Smooth muscle cell (in vitro differentiated cells): ENCODE measurements at regions not wholly inside any gene's neighbourhood (a gene's known extent, or its start where the extent isn't known, plus 50 kb on each side); places are given as distances from the start of the nearest gene placed in this dataset.

Experiments used
- DNase-seq: peaks from one replicate; lab custom pipeline; 2025; ENCODE audit not compliant: unreplicated experiment; lab: John Stamatoyannopoulos, UW
- H2AFZ ChIP-seq: fragments of 200-600 bp; sonication (generic); 2 replicates; pipeline ENCODE4 v1.6.0; 2016; ENCODE audit warnings: antibody characterized with exemption, low read depth, mild to moderate bottlenecking
- H3F3A ChIP-seq: fragments of 200-600 bp; sonication (generic); 2 replicates; pipeline ENCODE4 v1.6.0; 2017; ENCODE audit warnings: antibody characterized with exemption, low read depth
- H3K27ac ChIP-seq: fragments of 200-600 bp; sonication (generic); 2 replicates; pipeline ENCODE4 v1.5.1; 2016; ENCODE audit warnings: low read depth, mild to moderate bottlenecking
- H3K27me3 ChIP-seq: fragments of 200-600 bp; sonication (generic); 2 replicates; pipeline ENCODE4 v1.6.1; 2016; ENCODE audit warnings: low read depth, mild to moderate bottlenecking
- H3K36me3 ChIP-seq: fragments of 200-600 bp; sonication (generic); 2 replicates; pipeline ENCODE4 v1.5.1; 2016; ENCODE audit warnings: low read depth
- H3K4me1 ChIP-seq: fragments of 200-600 bp; sonication (generic); 2 replicates; pipeline ENCODE4 v1.5.1; 2016; ENCODE audit warnings: low read depth
- H3K4me2 ChIP-seq: fragments of 200-600 bp; sonication (generic); 2 replicates; pipeline ENCODE4 v1.6.0; 2016; ENCODE audit warnings: mild to moderate bottlenecking
- H3K4me3 ChIP-seq: fragments of 200-600 bp; sonication (generic); 2 replicates; pipeline ENCODE4 v1.5.1; 2016; ENCODE audit warnings: mild to moderate bottlenecking
- H3K79me2 ChIP-seq: fragments of 200-600 bp; sonication (generic); 2 replicates; pipeline ENCODE4 v1.6.0; 2016; ENCODE audit warnings: low read depth, mild to moderate bottlenecking
- H3K9ac ChIP-seq: fragments of 200-600 bp; sonication (generic); 2 replicates; pipeline ENCODE4 v1.6.0; 2016; ENCODE audit warnings: low read depth
- H3K9me3 ChIP-seq: fragments of 200-600 bp; sonication (generic); replicated peaks from 2 replicates; pipeline ENCODE4 v1.5.1; 2016; ENCODE audit warnings: low read depth
- H4K20me1 ChIP-seq: fragments of 200-600 bp; sonication (generic); 2 replicates; pipeline ENCODE4 v1.6.0; 2016; ENCODE audit warnings: low read depth
- WGBS: methylation state at CpG from one replicate; pipeline ENCODE4 v1.1.7; 2016; ENCODE audit warnings: low lambda C conversion rate; 5-methylcytosine and 5-hydroxymethylcytosine counted together
- TF ChIP-seq, protein P1 (sequence below): fragments of 200-600 bp; sonication (generic); IDR thresholded peaks from 2 replicates; pipeline ENCODE4 v1.5.1; 2017; ENCODE audit warnings: borderline replicate concordance, mild to moderate bottlenecking, antibody characterized with exemption; ENCODE audit not compliant: insufficient read depth, poor library complexity, severe bottlenecking

DNA sequence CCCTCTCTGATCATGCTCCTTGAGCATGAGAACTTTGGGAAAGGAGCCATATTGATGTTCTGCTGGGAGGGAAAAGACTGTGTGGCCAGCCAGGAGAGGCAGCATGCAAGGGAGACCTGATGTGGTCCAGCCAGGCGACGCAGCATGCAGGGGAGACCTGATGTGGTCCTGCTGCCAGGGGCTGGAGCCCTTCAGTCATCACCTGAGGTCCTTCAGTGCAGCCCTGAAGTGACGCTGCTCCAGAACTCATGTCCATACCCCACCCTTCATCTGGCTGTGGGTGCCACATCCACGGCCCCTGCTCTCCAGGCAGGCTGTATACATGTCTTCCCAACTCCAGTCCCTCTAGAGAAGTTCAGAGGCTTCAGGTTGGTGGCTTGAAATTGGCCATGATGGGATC is 134.4 kb downstream of the ERMARD start:
- Histone ChIP-seq H3K79me2 (no peaks in the 10 kb centered on the region), H3K27me3 (peaks cover 85% of the 10 kb centered on the region), H3K9me3 (no peaks in the 10 kb centered on the region), H2AFZ (no peak overlapping the region), H4K20me1 (no peaks in the 10 kb centered on the region), H3K4me2 (no peak overlapping the region), H3K4me3 (no peak overlapping the region), H3K27ac (no peak overlapping the region), H3K9ac (no peak overlapping the region), H3F3A (no peaks in the 10 kb centered on the region), H3K36me3 (no peaks in the 10 kb centered on the region), H3K4me1 (no peaks in the 10 kb centered on the region)
- TF ChIP-seq, protein P1, sequence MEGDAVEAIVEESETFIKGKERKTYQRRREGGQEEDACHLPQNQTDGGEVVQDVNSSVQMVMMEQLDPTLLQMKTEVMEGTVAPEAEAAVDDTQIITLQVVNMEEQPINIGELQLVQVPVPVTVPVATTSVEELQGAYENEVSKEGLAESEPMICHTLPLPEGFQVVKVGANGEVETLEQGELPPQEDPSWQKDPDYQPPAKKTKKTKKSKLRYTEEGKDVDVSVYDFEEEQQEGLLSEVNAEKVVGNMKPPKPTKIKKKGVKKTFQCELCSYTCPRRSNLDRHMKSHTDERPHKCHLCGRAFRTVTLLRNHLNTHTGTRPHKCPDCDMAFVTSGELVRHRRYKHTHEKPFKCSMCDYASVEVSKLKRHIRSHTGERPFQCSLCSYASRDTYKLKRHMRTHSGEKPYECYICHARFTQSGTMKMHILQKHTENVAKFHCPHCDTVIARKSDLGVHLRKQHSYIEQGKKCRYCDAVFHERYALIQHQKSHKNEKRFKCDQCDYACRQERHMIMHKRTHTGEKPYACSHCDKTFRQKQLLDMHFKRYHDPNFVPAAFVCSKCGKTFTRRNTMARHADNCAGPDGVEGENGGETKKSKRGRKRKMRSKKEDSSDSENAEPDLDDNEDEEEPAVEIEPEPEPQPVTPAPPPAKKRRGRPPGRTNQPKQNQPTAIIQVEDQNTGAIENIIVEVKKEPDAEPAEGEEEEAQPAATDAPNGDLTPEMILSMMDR, result no peak
- 94% methylated on average over 4 of the region's 4 CpGs for WGBS
- DNase-seq, result no peak

DNA sequence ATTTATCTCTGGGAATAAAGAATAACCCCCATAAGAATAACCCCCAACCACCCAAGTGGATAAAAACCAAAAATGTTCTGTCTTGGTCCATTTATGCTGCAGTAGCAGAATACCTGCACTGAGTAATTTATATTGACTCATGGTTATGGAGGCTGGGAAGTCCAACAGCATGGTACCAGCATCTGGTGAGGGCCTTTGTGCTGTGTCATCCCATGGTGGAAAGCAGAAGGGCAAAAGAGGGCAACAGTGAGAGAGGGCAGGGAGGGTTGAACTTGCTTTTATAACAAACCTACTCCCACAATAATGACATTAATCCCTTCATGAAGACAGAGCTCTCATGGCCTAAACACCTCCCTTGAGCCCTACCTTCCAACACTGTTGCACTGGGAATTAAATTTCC is 133.7 kb downstream of the ERMARD start:
- DNase-seq, result no peak
- no peak overlapping the region for H3K27ac ChIP-seq

DNA sequence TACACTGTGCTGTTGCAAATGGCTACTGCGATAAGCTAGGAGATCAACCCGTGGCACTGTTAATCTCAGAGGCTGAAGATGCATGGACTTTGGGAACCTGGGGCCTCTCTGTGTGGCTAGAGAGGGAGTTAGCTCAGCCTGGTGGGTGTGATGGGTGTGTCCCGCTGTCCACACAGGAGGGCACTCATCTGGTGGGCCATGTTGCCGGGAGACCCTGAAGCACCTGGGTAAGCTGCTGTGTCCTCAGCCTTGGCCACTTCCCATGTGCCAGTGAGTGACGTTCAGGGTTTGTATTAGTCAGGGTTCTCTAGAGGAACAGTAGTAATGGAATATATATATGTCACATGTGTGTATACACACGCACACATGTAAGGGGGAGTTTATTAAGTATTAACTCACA is 132.7 kb downstream of the ERMARD start:
- H3K36me3 ChIP-seq, result no peaks in the 10 kb centered on the region
- peaks cover 94% of the 10 kb centered on the region for H3K27me3 ChIP-seq
- no peaks in the 10 kb centered on the region for H3K4me1 ChIP-seq
- no peaks in the 10 kb centered on the region for H4K20me1 ChIP-seq
- no peaks in the 10 kb centered on the region for H3K9me3 ChIP-seq
- no peaks in the 10 kb centered on the region for H3K79me2 ChIP-seq
- 94% methylated on average over 6 of the region's 6 CpGs for WGBS
- H3K9ac ChIP-seq, result no peak overlapping the region
- H3K4me3 ChIP-seq, result no peak overlapping the region
- no peaks in the 10 kb centered on the region for H3F3A ChIP-seq
- TF ChIP-seq, protein P1, result no peak
- H2AFZ ChIP-seq, result no peak overlapping the region
- no peak overlapping the region for H3K27ac ChIP-seq
- DNase-seq, result no peak
- H3K4me2 ChIP-seq, result no peak overlapping the region

More for the DNA sequence above, 133.7 kb downstream of the ERMARD start:
- Histone ChIP-seq H3K79me2 (no peaks in the 10 kb centered on the region), H3K9me3 (no peaks in the 10 kb centered on the region), H3K36me3 (no peaks in the 10 kb centered on the region), H3K4me2 (no peak overlapping the region), H4K20me1 (no peaks in the 10 kb centered on the region), H3K9ac (no peak overlapping the region), H3F3A (no peaks in the 10 kb centered on the region), H2AFZ (no peak overlapping the region), H3K4me3 (no peak overlapping the region), H3K4me1 (no peaks in the 10 kb centered on the region), H3K27me3 (peaks cover 88% of the 10 kb centered on the region)
- TF ChIP-seq, protein P1, result no peak

DNA sequence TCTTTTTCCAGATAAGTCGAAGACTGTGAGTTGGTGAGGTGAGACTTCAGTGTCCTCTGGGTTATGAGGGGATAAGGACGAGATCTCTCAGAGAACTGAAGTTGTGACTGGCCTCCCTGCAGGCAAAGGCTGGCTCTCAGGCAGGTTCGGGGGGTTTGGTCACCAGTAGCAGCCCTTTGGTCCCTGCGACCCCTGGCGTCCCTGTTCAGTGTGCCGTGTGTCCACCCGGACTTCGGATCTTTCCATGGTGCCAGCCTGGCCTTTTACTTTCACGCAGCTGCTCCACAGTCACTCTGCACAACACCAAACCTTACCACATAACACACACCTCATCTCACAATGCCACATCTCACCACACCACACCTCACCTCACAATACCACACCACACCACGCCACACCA is 131.9 kb downstream of the ERMARD start:
- no peaks in the 10 kb centered on the region for H3K9me3 ChIP-seq
- H2AFZ ChIP-seq, result no peak overlapping the region
- no peaks in the 10 kb centered on the region for H4K20me1 ChIP-seq
- H3F3A ChIP-seq, result no peaks in the 10 kb centered on the region
- WGBS, result 88% methylated on average over 10 of the region's 10 CpGs
- no peak for DNase-seq
- H3K4me1 ChIP-seq, result no peaks in the 10 kb centered on the region
- H3K36me3 ChIP-seq, result no peaks in the 10 kb centered on the region
- no peak overlapping the region for H3K4me3 ChIP-seq
- TF ChIP-seq, protein P1, result no peak
- no peak overlapping the region for H3K27ac ChIP-seq
- H3K79me2 ChIP-seq, result no peaks in the 10 kb centered on the region
- peaks cover 96% of the 10 kb centered on the region for H3K27me3 ChIP-seq
- H3K9ac ChIP-seq, result no peak overlapping the region
- H3K4me2 ChIP-seq, result no peak overlapping the region
